ENCODE measurements at regions not wholly inside any gene's neighbourhood (a gene's known extent, or its start where the extent isn't known, plus 50 kb on each side); places are given as distances from the start of the nearest gene placed in this dataset.

GRCh38 chr5:12022444-12022843, 118.2 kb upstream of the CTNND2 start:
- WGBS, 2 experiments (ENCODE audit: insufficient coverage in 1 of 2, insufficient read length in 1 of 2), result 100% methylated on average over 2 of the region's 3 CpGs; no CpG with 5 or more reads in 1 of the 2 experiments
- H3K27ac ChIP-seq (ENCODE audit: low read depth, low read length), result no peak overlapping the region
- Mint-ChIP-seq H3K27ac (no peak overlapping the region), H3K4me3 (no peak overlapping the region), H3K9me3 (peaks cover 12% of the 10 kb centered on the region), H3K4me1 (no peaks in the 10 kb centered on the region), H3K36me3 (ENCODE audit: low read depth) (no peaks in the 10 kb centered on the region), H3K27me3 (ENCODE audit: insufficient read depth) (peaks cover 2% of the 10 kb centered on the region)
- DNase-seq, result no peak
- H3K27me3 ChIP-seq (ENCODE audit: control insufficient read depth, insufficient read depth, low read length, poor library complexity, severe bottlenecking), result no peaks in the 10 kb centered on the region
- no peak overlapping the region for H3K4me3 ChIP-seq (ENCODE audit: low read length)
- H3K9me3 ChIP-seq (ENCODE audit: control insufficient read depth, low read length), result peaks cover 7% of the 10 kb centered on the region
- no peak overlapping the region for H3K9ac ChIP-seq (ENCODE audit: extremely low read depth, low read length, poor library complexity, severe bottlenecking)
- no peaks in the 10 kb centered on the region for H3K4me1 ChIP-seq (ENCODE audit: control insufficient read depth, insufficient read depth, low read length)
- H3K36me3 ChIP-seq (ENCODE audit: control insufficient read depth, insufficient read depth, low read length), result no peaks in the 10 kb centered on the region
- TF ChIP-seq CTCF (conservative IDR thresholded peaks at IDR 0.05), result no peak

- no peaks in the 10 kb centered on the region for H3K27me3 ChIP-seq (ENCODE audit: control insufficient read depth, insufficient read depth, low read length, poor library complexity, severe bottlenecking)
- Mint-ChIP-seq H3K4me1 (peaks cover 17% of the 10 kb centered on the region), H3K27me3 (ENCODE audit: insufficient read depth) (peaks cover 2% of the 10 kb centered on the region), H3K27ac (no peak overlapping the region), H3K36me3 (ENCODE audit: low read depth) (no peaks in the 10 kb centered on the region), H3K4me3 (no peak overlapping the region), H3K9me3 (no peaks in the 10 kb centered on the region)
- no peak overlapping the region for H3K4me3 ChIP-seq (ENCODE audit: low read length)
- no peak overlapping the region for H3K9ac ChIP-seq (ENCODE audit: extremely low read depth, low read length, poor library complexity, severe bottlenecking)
- H3K27ac ChIP-seq (ENCODE audit: low read depth, low read length), result no peak overlapping the region
- no peak for TF ChIP-seq CTCF (conservative IDR thresholded peaks at IDR 0.05)
- no peaks in the 10 kb centered on the region for H3K9me3 ChIP-seq (ENCODE audit: control insufficient read depth, low read length)
- no peak for DNase-seq
- 95% methylated on average over 1 of the region's 1 CpG; no CpG with 5 or more reads in 1 of the 2 experiments for WGBS, 2 experiments (ENCODE audit: insufficient coverage in 1 of 2, insufficient read length in 1 of 2)
- no peaks in the 10 kb centered on the region for H3K36me3 ChIP-seq (ENCODE audit: control insufficient read depth, insufficient read depth, low read length)
- peaks cover 3% of the 10 kb centered on the region for H3K4me1 ChIP-seq (ENCODE audit: control insufficient read depth, insufficient read depth, low read length)
Observed at GRCh38 chr5:12019306-12019705, 115.1 kb upstream of the CTNND2 start.

GRCh38 chr5:12017007-12017406, 112.8 kb upstream of the CTNND2 start:
- Histone ChIP-seq H3K4me1 (ENCODE audit: control insufficient read depth, insufficient read depth, low read length) (peaks cover 3% of the 10 kb centered on the region), H3K27me3 (ENCODE audit: control insufficient read depth, insufficient read depth, low read length, poor library complexity, severe bottlenecking) (no peaks in the 10 kb centered on the region), H3K4me3 (ENCODE audit: low read length) (no peak overlapping the region), H3K9ac (ENCODE audit: extremely low read depth, low read length, poor library complexity, severe bottlenecking) (no peak overlapping the region), H3K9me3 (ENCODE audit: control insufficient read depth, low read length) (no peaks in the 10 kb centered on the region), H3K36me3 (ENCODE audit: control insufficient read depth, insufficient read depth, low read length) (no peaks in the 10 kb centered on the region), H3K27ac (ENCODE audit: low read depth, low read length) (peak overlapping the region; percentile 39)
- DNase-seq, result peak; percentile 45
- Mint-ChIP-seq H3K36me3 (ENCODE audit: low read depth) (no peaks in the 10 kb centered on the region), H3K4me1 (peaks cover 20% of the 10 kb centered on the region), H3K9me3 (no peaks in the 10 kb centered on the region), H3K27ac (no peak overlapping the region), H3K27me3 (ENCODE audit: insufficient read depth) (peaks cover 2% of the 10 kb centered on the region), H3K4me3 (no peak overlapping the region)
- 83 to 88% methylated on average over 8 to 10 of the region's 10 CpGs for WGBS, 2 experiments (ENCODE audit: insufficient coverage in 1 of 2, insufficient read length in 1 of 2)
- no peak for TF ChIP-seq CTCF (conservative IDR thresholded peaks at IDR 0.05)
